Fibroblast of skin of left quadriceps (primary cell): ENCODE measurements at regions not wholly inside any gene's neighbourhood (a gene's known extent, or its start where the extent isn't known, plus 50 kb on each side); places are given as distances from the start of the nearest gene placed in this dataset.

Source experiments
- DNase-seq, 2 experiments: peaks; one replicate each; pipeline ENCODE4 v3.0.0-alpha.2; 2013; ENCODE audit warnings: low read depth in 2 of 2

GRCh38 chr2:9105601-9106337, 100.8 kb upstream of the ASAP2 start:
- no peak for DNase-seq

DNA sequence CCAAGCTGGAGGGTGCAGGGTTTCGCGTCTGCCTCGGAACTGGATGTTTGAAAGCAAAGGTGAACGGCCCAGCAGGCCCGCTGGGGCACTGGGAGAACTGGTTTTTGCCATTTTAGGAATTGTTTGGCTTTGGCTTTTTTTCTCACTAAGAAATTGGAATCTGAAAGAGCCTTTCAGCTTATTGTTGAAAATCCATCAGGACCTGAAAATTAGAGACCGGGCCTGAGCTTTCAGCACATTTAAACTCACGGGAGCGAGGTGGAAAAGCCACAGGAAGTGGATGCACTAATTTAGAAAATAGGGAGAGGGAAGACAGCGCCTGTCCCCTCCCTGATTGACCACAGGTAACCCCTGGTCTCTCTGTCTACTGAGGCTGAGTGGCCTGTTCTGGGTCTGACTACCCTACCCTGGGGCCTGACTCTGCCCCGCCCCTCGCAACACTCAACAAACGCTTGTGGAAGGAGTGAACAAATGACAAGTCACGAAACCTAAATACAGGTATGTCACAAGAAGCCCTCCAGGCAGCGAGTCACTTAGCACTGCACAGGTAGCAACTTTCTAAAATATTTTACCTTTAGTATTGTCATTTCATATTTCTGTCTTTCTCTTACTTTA, 100.3 kb upstream of the MBOAT2 start:
- DNase-seq: no peak

DNA sequence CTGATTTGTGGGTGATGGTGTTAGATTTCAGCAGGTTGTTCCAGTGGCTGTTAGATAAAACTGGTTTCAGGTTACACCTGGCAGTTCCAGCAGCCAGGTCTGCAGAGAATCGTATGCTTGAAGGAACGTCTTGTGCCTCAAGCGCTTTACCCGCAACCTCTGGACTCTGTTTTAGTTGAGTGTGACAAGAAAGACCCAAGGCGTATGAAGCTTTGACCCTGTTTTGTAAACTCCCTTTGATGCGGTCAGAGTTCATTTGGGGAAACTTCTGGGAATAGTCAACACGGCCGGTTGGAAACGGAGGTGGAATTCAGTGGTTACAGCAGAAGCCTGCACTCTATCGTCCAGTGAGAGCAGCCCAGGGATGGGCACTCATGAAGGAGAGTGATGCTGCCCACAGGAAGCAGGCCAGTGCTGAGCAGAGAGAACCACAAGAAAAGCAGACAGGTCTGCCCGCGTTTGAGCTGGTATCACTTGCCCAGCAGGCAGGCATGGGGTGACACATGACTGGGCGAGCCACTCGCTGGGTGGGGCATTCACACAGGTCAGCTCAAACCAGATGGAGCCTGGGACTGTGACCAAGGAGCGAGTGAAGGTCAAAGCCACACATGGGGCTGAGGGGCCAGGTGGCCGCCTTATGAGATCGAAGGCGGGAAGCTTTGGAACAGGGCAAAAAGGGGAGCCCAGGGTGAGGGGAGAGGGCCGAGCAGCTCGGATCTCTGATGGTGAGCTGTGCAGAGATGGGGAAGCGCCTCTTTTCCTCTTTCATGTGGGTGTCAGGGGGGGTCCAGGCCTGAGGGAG, 99.6 kb upstream of the MBOAT2 start:
- no peak for DNase-seq

- DNase-seq: no peak
Measured at GRCh38 chr2:9101763-9102425, 98.4 kb upstream of the MBOAT2 start.

DNA sequence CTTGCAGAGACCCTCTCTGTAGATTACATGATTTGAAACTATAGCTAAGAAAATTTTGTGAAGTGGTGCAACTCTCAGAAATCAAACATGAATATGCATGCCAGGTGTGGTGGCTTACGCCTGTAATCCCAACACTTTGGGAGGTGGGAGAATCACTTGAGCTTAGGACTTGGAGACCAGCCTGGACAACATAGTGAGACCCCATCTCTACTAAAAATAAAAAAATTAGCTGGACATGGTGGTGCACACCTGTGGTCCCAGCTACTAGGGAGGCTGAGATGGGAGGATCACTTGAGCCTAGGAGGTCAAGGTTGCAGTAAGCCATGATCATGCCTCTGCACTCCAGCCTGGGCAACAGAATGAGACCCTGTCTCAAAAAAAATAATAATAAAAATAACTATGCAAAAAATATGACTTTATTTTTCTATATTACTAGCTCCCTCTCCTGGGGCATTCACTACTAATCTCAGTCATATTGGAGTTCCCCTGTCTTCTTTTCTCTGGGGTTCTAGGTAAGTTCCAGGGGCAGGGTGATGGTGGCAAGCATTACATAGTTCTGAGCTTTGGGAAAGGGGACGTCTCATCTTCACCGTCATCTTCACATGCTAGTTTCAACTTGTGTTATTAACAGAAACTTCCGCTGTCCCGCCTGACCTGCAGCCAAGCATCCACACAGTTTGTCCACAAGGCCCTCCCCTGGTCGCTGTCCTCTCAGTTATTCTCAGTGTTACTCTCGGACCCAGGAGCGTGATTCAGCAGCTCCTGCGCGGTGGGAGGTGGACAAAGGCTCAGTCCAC, 96.8 kb upstream of the MBOAT2 start:
- DNase-seq: no peak

DNA sequence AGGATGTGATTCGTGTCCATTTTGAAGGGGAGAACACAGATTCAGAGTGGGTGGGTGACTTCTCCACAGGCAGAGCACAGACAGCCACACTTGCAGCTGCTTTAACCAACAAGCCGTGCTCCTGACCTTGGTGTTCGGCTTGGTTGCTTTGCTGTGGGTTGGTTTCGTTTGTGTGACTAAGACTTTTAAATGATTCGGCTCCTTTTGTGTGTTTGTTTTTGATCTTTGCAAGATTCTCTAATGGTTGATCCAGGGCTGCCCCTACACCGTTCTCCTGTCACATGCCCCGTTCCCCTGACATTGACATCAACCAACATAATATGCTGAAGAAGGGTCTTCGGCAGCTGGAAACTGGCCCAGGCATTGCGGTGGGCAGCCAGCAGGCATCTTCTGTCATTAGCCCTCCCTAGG, 95.9 kb upstream of the MBOAT2 start:
- DNase-seq: no peak

- no peak for DNase-seq
Measured at GRCh38 chr2:9097892-9098291, 94.4 kb upstream of the MBOAT2 start.

DNA sequence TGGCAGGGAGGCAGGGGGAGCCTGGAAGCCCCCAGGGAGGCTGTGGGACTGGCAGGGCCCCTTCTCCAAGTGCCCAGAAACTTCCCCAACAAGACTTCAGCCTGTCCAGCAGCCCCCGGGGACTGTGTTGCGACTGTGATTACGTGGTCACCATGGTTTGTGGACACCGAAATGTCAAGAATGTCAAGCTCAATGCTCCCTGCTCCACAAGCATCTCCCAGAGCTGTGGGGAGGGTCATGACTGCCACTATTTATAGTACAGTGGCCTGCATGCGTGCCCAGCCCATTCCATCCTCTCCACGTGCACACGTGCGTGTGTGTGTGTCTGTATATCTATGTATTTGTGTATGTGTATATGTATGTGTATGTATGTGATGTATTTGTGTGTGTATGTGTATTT, 93.8 kb upstream of the MBOAT2 start:
- DNase-seq: no peak

DNA sequence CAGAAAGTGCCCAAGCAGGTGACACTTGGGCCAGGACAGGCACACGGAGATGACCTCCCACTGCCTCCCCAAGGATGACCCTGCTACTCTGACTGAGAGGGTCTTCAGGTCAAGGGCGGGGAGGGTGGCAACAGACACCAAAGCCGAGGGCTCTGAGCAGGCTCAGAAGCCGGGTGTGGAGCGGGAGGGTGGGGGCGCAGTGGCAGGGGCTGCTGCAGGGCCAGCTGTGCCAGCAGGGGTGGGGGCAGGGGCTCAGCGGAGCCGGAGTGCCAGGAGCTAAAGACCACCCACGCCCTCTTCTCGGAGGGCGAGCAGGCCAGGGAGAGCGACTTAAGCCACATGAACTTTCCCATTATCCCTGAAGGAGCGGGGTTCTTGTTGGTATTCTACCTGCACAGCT, 93.3 kb upstream of the MBOAT2 start:
- no peak for DNase-seq

DNA sequence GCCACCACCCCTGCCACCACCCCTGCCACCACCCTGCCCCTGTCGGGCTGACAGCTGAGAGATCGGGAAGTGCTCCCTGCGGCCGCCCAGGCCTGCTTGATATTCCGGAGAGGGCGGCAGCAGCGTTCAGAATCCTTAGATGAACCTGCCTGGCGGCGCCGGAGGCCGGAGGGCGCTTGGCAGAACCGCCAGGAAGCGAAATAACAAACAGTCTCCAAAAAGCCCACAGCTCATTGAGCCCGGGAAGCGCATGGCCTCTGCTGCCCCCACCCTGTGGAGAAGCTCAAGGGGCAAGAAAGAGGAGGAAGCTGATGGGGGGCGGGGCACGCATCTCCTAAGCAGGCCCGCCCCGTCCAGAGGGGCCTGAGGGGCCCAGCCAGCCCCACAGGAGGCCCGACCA, 92.2 kb upstream of the MBOAT2 start:
- peak in 1 of 2 experiments; percentile 29 for DNase-seq

DNA sequence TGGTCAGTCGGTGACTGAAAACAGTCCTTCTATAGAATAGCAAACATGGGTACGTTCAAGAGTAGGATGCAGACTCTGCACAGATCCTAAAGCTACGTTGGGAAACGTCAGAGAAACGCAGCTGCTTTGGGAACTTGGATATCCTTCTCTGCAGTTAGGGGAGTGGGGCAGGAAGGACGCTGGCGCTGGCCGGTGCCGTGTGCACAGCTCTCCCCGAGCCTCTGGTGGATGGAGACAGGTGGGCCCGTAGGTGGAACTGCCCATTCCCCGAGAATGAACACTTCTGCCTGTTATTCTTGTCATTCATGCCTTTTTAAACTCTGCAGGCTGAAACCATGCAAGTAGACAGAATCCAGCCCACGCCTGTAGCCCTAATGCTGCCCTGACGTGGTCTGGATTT, 91.7 kb upstream of the MBOAT2 start:
- DNase-seq: no peak

- no peak for DNase-seq
Measured at GRCh38 chr2:9094117-9094516, 90.6 kb upstream of the MBOAT2 start.

GRCh38 chr2:9093324-9093723, 89.8 kb upstream of the MBOAT2 start:
- no peak for DNase-seq

DNA sequence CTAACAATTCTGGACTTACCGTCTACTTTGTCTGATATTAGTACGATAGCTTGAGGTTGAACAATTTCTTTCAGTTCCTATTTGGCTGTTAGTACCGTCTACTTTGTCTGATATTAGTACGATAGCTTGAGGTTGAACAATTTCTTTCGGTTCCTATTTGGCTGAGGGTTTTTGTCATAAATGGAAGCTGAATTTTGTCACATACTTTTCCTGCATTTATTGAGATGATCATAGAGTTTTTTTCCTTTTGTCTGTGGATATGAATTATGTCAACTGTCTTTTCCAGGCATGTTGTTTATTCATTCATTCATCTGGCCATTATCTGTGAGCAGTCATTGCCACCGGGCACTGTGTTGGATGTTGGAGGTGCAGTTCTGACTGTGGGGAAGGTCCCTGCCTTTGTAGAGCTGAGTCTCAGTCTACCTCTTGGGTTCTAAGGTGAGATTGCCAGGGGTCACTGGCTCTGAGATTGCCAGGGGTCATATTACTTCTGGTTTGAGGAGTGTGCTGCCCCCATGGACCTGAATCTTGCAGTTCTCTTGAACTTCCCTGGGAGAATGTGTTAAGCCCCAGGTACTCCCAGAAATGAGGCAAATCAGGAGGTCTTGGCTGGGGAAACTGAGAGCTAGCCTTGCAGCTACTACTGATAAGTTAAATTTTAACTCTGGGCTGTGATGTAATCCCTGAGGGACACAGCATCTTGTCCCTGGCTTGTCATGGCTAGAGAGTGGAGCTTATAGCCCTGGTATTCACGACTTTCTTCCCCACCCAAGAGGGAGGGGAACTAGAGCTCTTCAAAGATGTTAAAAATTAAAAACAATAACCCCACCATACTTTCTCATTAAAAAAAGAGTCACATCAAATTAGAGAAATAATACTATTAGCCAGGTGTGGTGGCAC, 89.1 kb upstream of the MBOAT2 start:
- DNase-seq: no peak

DNA sequence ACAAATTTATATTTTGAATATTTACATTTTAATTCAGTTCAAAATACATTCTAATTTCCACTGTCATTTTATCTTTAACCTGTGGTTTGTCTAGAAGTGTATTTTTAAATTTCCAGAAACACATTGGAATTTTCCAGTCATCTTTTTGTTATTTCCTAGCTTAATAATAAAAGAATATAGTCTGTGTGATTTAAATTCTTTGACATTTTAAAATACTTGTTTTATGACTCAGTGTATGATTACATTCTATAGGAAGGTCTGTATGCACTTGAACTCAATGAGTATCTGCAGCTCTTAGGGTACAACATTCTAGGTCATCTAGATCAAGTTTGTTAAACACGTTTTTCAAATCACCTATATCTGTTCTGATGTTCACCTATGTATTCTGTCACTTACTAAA, 88.3 kb upstream of the MBOAT2 start:
- peak; percentile 35 to 54 for DNase-seq

DNA sequence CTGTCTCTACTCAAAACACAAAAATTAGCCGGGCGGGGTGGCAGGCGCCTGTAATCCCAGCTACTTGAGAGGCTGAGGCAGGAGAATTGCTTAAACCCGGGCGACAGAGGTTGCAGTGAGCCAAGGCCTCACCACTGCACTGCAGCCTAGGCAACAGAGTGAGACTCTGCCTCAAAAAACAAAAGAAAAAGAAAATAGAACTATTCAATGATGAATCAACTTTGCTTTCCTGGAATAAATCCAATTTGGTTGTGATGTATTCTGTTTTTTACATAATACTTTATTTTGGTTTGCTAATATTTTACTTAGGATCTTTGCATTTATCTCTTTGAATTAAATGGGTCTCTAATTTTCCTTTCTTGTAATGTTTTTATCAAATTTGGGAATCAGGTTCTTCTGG, 86.3 kb upstream of the MBOAT2 start:
- DNase-seq: no peak

- peak; percentile 59 to 67 for DNase-seq
Measured at GRCh38 chr2:9087121-9087681, 83.7 kb upstream of the MBOAT2 start.

DNA sequence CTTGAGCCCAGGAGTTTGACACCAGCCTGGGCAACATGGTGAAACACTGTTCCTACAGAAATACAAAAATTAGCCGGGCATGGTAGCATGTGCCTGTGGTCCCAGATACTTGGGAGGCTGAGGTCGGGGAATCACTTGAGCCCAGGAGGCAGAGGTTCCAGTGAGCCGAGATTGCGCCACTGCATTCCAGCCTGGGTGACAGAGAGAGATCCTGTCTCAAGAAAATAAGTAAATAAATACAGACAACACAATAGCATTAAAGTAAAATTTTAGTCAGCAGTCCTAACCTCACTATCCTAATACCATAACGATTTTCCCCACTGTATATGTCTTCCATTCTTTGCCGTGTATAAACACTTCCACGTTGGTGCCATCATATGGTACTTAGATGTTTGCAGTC, 83.0 kb upstream of the MBOAT2 start:
- DNase-seq: no peak

GRCh38 chr2:9085353-9085752, 81.9 kb upstream of the MBOAT2 start:
- no peak for DNase-seq

- no peak for DNase-seq
Measured at GRCh38 chr2:9083287-9083686, 79.8 kb upstream of the MBOAT2 start.
